Thyroid gland (tissue), 4 donors: ENCODE measurements at regions not wholly inside any gene's neighbourhood (a gene's known extent, or its start where the extent isn't known, plus 50 kb on each side); places are given as distances from the start of the nearest gene placed in this dataset.

Source experiments
- DNase-seq, 2 donors: peaks; one replicate each; pipeline ENCODE4 v3.0.0-alpha.2; 2019
- H3K27ac ChIP-seq, 3 donors: fragments of 200-600 bp; sonication (generic); 1 replicate in 2 of 3; 2 replicates in 1 of 3; pipeline ENCODE4 v1.5.1; 2016 to 2019; ENCODE audit warnings: mild to moderate bottlenecking in 1 of 3, moderate library complexity in 1 of 3
- H3K27me3 ChIP-seq: fragments of 200-600 bp; sonication (generic); one replicate; pipeline ENCODE4 v1.5.1; 2019
- H3K36me3 ChIP-seq, 2 donors: fragments of 200-600 bp; sonication (generic); one replicate each; pipeline ENCODE4 v1.5.1; 2016 to 2019
- H3K4me1 ChIP-seq, 2 donors: fragments of 200-600 bp; sonication (generic); one replicate each; pipeline ENCODE4 v1.5.1; 2017 to 2019
- H3K4me3 ChIP-seq, 3 donors: fragments of 200-600 bp; sonication (generic); replicated peaks in 1 of 3; 1 replicate in 2 of 3; 2 replicates in 1 of 3; pipeline ENCODE4 v1.5.1; 2016; ENCODE audit warnings: mild to moderate bottlenecking in 1 of 3
- H3K9me3 ChIP-seq: fragments of 200-600 bp; sonication (generic); one replicate; pipeline ENCODE4 v1.5.1; 2017
- CTCF ChIP-seq, 6 experiments: fragments of 200-600 bp in 3 of 6; fragments of 450-650 bp in 3 of 6; sonication (generic) in 3 of 6; IDR thresholded peaks; one replicate each; pipeline ENCODE4 v1.5.1; 2016 to 2019; ENCODE audit warnings: antibody characterized with exemption in 6 of 6, mild to moderate bottlenecking in 2 of 6, inconsistent platforms in 1 of 6, moderate library complexity in 1 of 6
- POLR2A ChIP-seq, 2 donors: fragments of 450-650 bp; IDR thresholded peaks; one replicate each; pipeline ENCODE4 v1.6.1; 2017; ENCODE audit warnings: antibody characterized with exemption in 2 of 2, mild to moderate bottlenecking in 2 of 2, moderate library complexity in 1 of 2
- WGBS, 2 donors: methylation state at CpG; one replicate each; pipeline ENCODE4 v1.1.5; 2017; 5-methylcytosine and 5-hydroxymethylcytosine counted together
- intact Hi-C: fragments of 100-400 bp; cut with DNase I; formaldehyde crosslinking; loops from one replicate; pipeline ENCODE4 v1.15.1; 2023

DNA sequence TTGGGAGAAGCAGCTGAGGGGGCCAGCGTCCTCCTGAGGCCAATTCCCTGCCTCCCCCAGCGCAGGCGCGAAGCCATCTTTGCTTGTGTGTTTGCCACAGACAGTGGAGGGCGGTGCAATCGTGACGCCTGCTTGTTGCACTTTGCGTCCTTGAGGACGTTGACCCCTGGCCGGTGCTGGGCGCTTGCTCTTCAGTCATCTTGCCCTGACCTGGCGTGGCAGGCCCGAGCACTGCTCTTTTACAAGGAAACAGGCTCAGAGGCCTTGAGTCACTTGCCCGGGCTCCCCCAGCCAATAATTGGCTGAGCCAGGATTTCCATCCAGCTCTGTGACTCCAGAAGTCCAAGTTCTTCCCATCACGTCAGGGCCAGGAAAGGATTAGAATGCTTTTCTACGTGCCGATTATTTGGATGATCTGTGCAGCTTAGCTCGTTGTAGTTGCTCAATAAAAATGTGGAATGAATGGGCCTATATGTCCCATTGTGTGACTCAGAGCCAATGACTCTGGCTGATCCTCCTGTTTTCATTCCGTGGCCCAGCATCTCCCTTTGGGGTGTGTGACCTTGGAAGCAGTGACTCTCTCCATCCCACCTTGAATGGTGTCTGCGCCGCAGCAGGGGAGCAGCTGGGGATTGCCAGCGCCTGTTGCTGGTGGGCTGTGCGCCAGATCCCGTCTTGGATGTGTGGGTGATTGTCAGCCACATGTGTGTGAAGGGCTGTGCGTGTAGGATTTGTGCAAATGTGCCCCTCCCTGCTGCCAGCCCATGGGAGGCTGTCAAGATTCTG, 214.1 kb downstream of the SEC14L1 start:
- DNase-seq, result peak in 1 of 2 donors; percentile 28
- Histone ChIP-seq H3K9me3 (no peaks in the 10 kb centered on the region), H3K27me3 (no peaks in the 10 kb centered on the region), H3K4me1 (peaks cover 31 to 46% of the 10 kb centered on the region in 2 donors), H3K36me3 (no peaks in the 10 kb centered on the region), H3K4me3 (no peak overlapping the region), H3K27ac (peak overlapping the region in 2 of 3 donors; percentile 51 to 88)
- 74 to 82% methylated on average over 19 to 21 of the region's 25 CpGs for WGBS, 2 donors
- TF ChIP-seq POLR2A (IDR thresholded peaks at IDR 0.05), result no peak
- TF ChIP-seq CTCF (IDR thresholded peaks at IDR 0.05), result no peak
- intact Hi-C loops, result no loop called here

- 87 to 91% methylated on average over 10 to 15 of the region's 15 CpGs for WGBS, 2 donors
- Histone ChIP-seq H3K27me3 (no peaks in the 10 kb centered on the region), H3K4me3 (no peak overlapping the region), H3K9me3 (no peaks in the 10 kb centered on the region), H3K27ac (no peak overlapping the region), H3K36me3 (no peaks in the 10 kb centered on the region), H3K4me1 (peaks cover 19 to 33% of the 10 kb centered on the region in 2 donors)
- TF ChIP-seq CTCF (IDR thresholded peaks at IDR 0.05), result no peak
- TF ChIP-seq POLR2A (IDR thresholded peaks at IDR 0.05), result no peak
- intact Hi-C loops, result no loop called here
- DNase-seq, result peak in 1 of 2 donors; percentile 8
These were observed 215.4 kb downstream of the SEC14L1 start for GRCh38 chr17:77356109-77356689.

DNA sequence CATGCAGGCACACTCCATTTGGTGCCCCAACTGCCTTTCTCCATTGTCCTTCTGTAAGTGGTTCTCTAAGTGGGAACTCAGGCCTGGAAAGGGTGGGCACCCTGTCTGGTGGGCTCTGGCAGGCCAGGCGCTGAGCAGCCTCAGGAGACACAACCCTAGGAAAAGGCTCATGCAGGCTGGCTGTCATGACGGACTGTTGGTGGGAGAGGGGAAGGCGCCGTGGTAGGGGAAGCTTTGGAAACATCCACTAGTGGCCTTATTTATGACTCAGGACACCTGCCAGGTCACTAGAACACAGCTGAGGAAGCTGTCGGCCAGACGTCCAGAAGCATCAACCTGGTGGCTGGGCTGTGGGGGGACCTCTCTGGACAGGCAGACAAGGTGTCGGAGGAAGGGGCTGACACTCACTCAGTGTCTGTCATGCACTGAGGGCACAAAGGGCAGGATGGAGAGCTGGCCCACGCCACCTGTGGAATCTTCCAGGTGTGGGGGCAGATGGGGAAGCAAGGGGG, 216.0 kb downstream of the SEC14L1 start:
- H3K27me3 ChIP-seq, result no peaks in the 10 kb centered on the region
- H3K27ac ChIP-seq, result no peak overlapping the region
- TF ChIP-seq CTCF (IDR thresholded peaks at IDR 0.05), result no peak
- no peak for TF ChIP-seq POLR2A (IDR thresholded peaks at IDR 0.05)
- no peak overlapping the region for H3K4me3 ChIP-seq
- H3K4me1 ChIP-seq, result peaks cover 13 to 28% of the 10 kb centered on the region in 2 donors
- intact Hi-C loops, result no loop called here
- H3K36me3 ChIP-seq, result no peaks in the 10 kb centered on the region
- H3K9me3 ChIP-seq, result no peaks in the 10 kb centered on the region
- DNase-seq, result peak in 1 of 2 donors; percentile 12
- 75 to 76% methylated on average over 6 to 8 of the region's 8 CpGs for WGBS, 2 donors

DNA sequence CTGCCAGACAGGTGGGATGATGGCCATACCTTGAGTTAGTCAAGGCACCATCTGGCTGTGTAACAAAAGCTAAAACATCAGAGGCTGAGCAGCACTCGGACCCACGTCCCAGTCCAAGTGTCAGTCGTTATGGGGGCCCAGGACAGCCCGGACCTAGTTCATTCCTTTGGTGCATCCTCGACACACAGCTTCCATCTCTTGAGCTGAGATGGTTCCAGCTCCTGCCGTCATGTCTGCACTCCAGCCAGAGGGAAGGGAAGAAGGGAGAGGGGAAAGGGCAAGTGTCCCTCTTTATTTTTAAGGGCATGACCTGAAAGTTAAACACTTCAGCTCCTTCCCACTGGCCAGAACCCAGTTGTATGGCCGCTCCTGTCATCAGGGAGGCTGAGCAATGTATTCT, 218.0 kb downstream of the SEC14L1 start:
- H3K27me3 ChIP-seq, result no peaks in the 10 kb centered on the region
- WGBS, 2 donors, result 90% methylated on average over 7 of the region's 7 CpGs
- peaks cover 0 to 8% of the 10 kb centered on the region in 2 donors for H3K4me1 ChIP-seq
- intact Hi-C loops, result no loop called here
- H3K4me3 ChIP-seq, result no peak overlapping the region
- TF ChIP-seq CTCF (IDR thresholded peaks at IDR 0.05), result no peak
- no peak for TF ChIP-seq POLR2A (IDR thresholded peaks at IDR 0.05)
- H3K36me3 ChIP-seq, result no peaks in the 10 kb centered on the region
- H3K27ac ChIP-seq, result no peak overlapping the region
- no peaks in the 10 kb centered on the region for H3K9me3 ChIP-seq
- peak in 1 of 2 donors; percentile 1 for DNase-seq

GRCh38 chr17:77359236-77359635, 218.5 kb downstream of the SEC14L1 start:
- TF ChIP-seq CTCF (IDR thresholded peaks at IDR 0.05) (no peak), POLR2A (IDR thresholded peaks at IDR 0.05) (no peak)
- Histone ChIP-seq H3K9me3 (no peaks in the 10 kb centered on the region), H3K36me3 (no peaks in the 10 kb centered on the region), H3K27ac (no peak overlapping the region), H3K4me3 (no peak overlapping the region), H3K27me3 (no peaks in the 10 kb centered on the region), H3K4me1 (peaks cover 0 to 4% of the 10 kb centered on the region in 2 donors)
- intact Hi-C loops, result no loop called here
- 48 to 50% methylated on average over 2 of the region's 2 CpGs for WGBS, 2 donors
- peak in 1 of 2 donors; percentile 0 for DNase-seq
